RWPE1 (cell line): ENCODE measurements at regions not wholly inside any gene's neighbourhood (a gene's known extent, or its start where the extent isn't known, plus 50 kb on each side); places are given as distances from the start of the nearest gene placed in this dataset.
A peak's percentile ranks its signal among the peaks of the same experiment; 100 is the strongest.

Experiments
- CTCF ChIA-PET: fragments of 350-600 bp; sonication (Branson Sonifier 250); formaldehyde crosslinking; extraction: SDS; loops from one replicate; lab custom pipeline; 2021; lab: Yijun Ruan, JAX
- POLR2A ChIA-PET: fragments of 400-600 bp; formaldehyde crosslinking; extraction: SDS; loops from one replicate; lab custom pipeline; 2020; ENCODE audit warnings: antibody characterized with exemption; ENCODE audit not compliant: low non-redundant PET; lab: Yijun Ruan, JAX
- DNase-seq: peaks from one replicate; pipeline ENCODE4 v3.0.0; 2012; ENCODE audit warnings: low spot score
- H3K27ac ChIP-seq: fragments of 450-650 bp; 2 replicates; pipeline ENCODE4 v1.5.1; 2017
- CTCF ChIP-seq: fragments of 450-650 bp; conservative IDR thresholded peaks from 2 replicates; pipeline ENCODE4 v1.5.1; 2017; ENCODE audit warnings: low read depth, mild to moderate bottlenecking

- TF ChIP-seq CTCF = no peak
- DNase-seq = peak; percentile 88
- peak overlapping the region; percentile 79 for H3K27ac ChIP-seq
- ChIA-PET CTCF (interaction anchor here (0.6 kb wide), 1 partner anchor 306 kb away, joined by 3 read pairs; no protein-coding TSS in a partner anchor), POLR2A (interaction anchor here (0.6 kb wide), 1 partner anchor 20 kb away, joined by 6 read pairs; no protein-coding TSS in a partner anchor)
Observed at GRCh38 chr20:56689318-56689717, 60.2 kb downstream of the TFAP2C start.

GRCh38 chr20:56689852-56690485 lies 60.9 kb downstream of the TFAP2C start:
- peak overlapping the region; percentile 79 for H3K27ac ChIP-seq
- DNase-seq = no peak
- ChIA-PET CTCF (interaction anchor here (0.6 to 0.7 kb wide), 2 partner anchors 74 to 284 kb away, joined by 3 to 4 read pairs; no protein-coding TSS in a partner anchor), POLR2A (no interaction called here)
- TF ChIP-seq CTCF = no peak

GRCh38 chr20:56690531-56691175 lies 61.5 kb downstream of the TFAP2C start:
- ChIA-PET POLR2A (no interaction called here), CTCF (interaction anchor here (0.6 to 0.7 kb wide), 3 partner anchors 75 to 284 kb away, joined by 3 to 4 read pairs (median 3); no protein-coding TSS in a partner anchor)
- TF ChIP-seq CTCF = no peak
- peak; percentile 31 for DNase-seq
- H3K27ac ChIP-seq = no peak overlapping the region

- no peak for TF ChIP-seq CTCF
- no peak overlapping the region for H3K27ac ChIP-seq
- ChIA-PET POLR2A (no interaction called here), CTCF (no interaction called here)
- no peak for DNase-seq
Observed at GRCh38 chr20:56691325-56691998, 62.4 kb downstream of the TFAP2C start.

- CTCF ChIA-PET = no interaction called here
- DNase-seq = no peak
- no peak for TF ChIP-seq CTCF
- POLR2A ChIA-PET = no interaction called here
- no peak overlapping the region for H3K27ac ChIP-seq
Observed at GRCh38 chr20:56693217-56693616, 64.1 kb downstream of the TFAP2C start.

- H3K27ac ChIP-seq = no peak overlapping the region
- ChIA-PET POLR2A (interaction anchor here (0.6 kb wide), 1 partner anchor 248 kb away, joined by 3 read pairs; no protein-coding TSS in a partner anchor), CTCF (interaction anchor here (0.6 kb wide), 1 partner anchor 67 kb away, joined by 4 read pairs; no protein-coding TSS in a partner anchor)
- no peak for DNase-seq
- TF ChIP-seq CTCF = no peak
Observed at GRCh38 chr20:56697476-56697875, 68.4 kb downstream of the TFAP2C start.
